ENCODE measurements at regions not wholly inside any gene's neighbourhood (a gene's known extent, or its start where the extent isn't known, plus 50 kb on each side); places are given as distances from the start of the nearest gene placed in this dataset.

DNA sequence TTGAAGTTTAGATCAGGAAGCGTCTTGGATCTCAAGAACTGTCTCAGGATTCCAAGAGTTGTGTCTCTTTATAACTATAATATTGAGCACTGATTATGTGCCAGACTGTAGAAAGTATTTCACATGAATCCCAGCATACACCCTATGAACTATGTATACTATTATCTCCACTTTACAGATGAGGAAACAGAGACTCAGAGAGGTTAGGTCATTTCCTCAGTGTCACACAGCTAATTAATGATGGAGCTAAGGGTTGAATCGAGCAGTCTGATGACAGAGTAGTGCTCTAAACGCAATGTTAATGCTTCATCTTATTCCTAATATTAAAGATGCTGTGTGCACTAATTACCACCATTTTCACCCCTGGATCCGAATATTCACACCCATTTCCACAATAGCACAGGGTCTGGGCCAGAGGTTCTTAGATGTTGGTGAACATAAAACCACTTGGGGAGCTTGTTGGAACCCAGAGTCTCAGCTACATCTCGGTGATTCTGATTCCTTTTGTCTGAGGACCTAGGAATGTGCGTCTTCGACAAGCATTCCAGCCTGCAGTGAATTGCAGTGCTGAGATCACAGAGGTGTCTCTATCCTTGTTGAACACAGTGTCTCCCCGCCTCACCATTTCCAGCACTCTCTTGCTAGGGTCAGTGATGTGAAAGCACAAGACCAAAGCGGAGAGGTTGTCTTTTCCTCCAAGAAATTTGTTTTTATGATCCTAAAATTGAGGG is 213.8 kb downstream of the SP3 start:
- no peaks in the 10 kb centered on the region for H3K79me1 ChIP-seq (ENCODE audit: low read depth, low read length)
- no peak overlapping the region for H2BK12ac ChIP-seq (ENCODE audit: low read depth, low read length)
- H3K36me3 ChIP-seq (ENCODE audit: control insufficient read depth in 2 of 4, insufficient read depth in 4 of 4, low read length in 3 of 4), result no peaks in the 10 kb centered on the region
- POLR2A ChIA-PET (ENCODE audit: partially characterized antibody), result interaction anchor here (0.6 kb wide), 1 partner anchor 183 kb away, joined by 4 read pairs; no protein-coding TSS in a partner anchor
- peak overlapping the region; percentile 60 for H2BK120ac ChIP-seq (replicated peaks; ENCODE audit: low read depth, low read length)
- no peaks in the 10 kb centered on the region for H3K9me3 ChIP-seq (ENCODE audit: insufficient read depth in 2 of 2, low read depth in 1 of 2, low read length in 1 of 2)
- CTCF ChIA-PET (ENCODE audit: partially characterized antibody), result interaction anchor here (0.6 to 1.2 kb wide), 5 partner anchors 13 to 298 kb away, joined by 3 to 5 read pairs (median 3); no protein-coding TSS in a partner anchor
- H3K27me3 ChIP-seq (replicated peaks in 1 of 4; ENCODE audit: control insufficient read depth in 3 of 4, extremely low read depth in 1 of 4, insufficient read depth in 3 of 4, low read length in 3 of 4), result no peaks in the 10 kb centered on the region
- H3K4me2 ChIP-seq (ENCODE audit: insufficient read depth in 1 of 2, low read depth in 2 of 2, low read length in 2 of 2), result no peak overlapping the region; a peak in 1 of 4 replicates
- H3K23me2 ChIP-seq (ENCODE audit: low read depth, low read length), result no peaks in the 10 kb centered on the region
- H3K27ac ChIP-seq (ENCODE audit: low read depth, low read length), result no peak overlapping the region
- no peak overlapping the region for H4K8ac ChIP-seq (ENCODE audit: extremely low read depth, insufficient read depth, low read length)
- no peak overlapping the region for H2BK20ac ChIP-seq (ENCODE audit: low read length)
- H2BK15ac ChIP-seq (ENCODE audit: low read length), result no peak overlapping the region
- H4K91ac ChIP-seq (replicated peaks; ENCODE audit: insufficient read length, low read length), result no peak overlapping the region
- H3K79me2 ChIP-seq (ENCODE audit: control insufficient read depth in 1 of 2, insufficient read depth in 2 of 2, low read length in 2 of 2), result no peaks in the 10 kb centered on the region
- H3K9ac ChIP-seq (replicated peaks in 1 of 4; ENCODE audit: extremely low read depth in 1 of 4, low read depth in 3 of 4, low read length in 3 of 4), result no peak overlapping the region
- H2AK5ac ChIP-seq (ENCODE audit: low read depth, low read length), result peak overlapping the region; percentile 76; the same call in 1 of the 2 replicates
- FAIRE-seq (peak; percentile 77), DNase-seq (ENCODE audit: low read depth in 1 of 2, low spot score in 2 of 2) (no peak)
- no peak overlapping the region for H3K14ac ChIP-seq (ENCODE audit: insufficient read length)
- H3K56ac ChIP-seq (replicated peaks; ENCODE audit: insufficient read length, low read depth, low read length), result no peak overlapping the region
- no peak overlapping the region for H3K23ac ChIP-seq (ENCODE audit: insufficient read length)
- H3K4me3 ChIP-seq (ENCODE audit: extremely low read depth in 1 of 4, insufficient read depth in 2 of 4, low read depth in 3 of 4, low read length in 4 of 4), result no peak overlapping the region
- H4K20me1 ChIP-seq (replicated peaks in 1 of 2; ENCODE audit: control insufficient read depth in 1 of 2, insufficient read depth in 2 of 2, low read length in 2 of 2), result no peaks in the 10 kb centered on the region
- H4K5ac ChIP-seq (ENCODE audit: insufficient read length, low read depth, low read length), result no peak overlapping the region
- H2BK5ac ChIP-seq (ENCODE audit: low read depth, low read length), result no peak overlapping the region
- H2AFZ ChIP-seq (ENCODE audit: low read length), result no peak overlapping the region
- H3K4me1 ChIP-seq (replicated peaks in 1 of 4; ENCODE audit: control insufficient read depth in 3 of 4, insufficient read depth in 4 of 4, low read length in 3 of 4), result peaks cover 7 to 29% (median 16%) of the 10 kb centered on the region in 4 experiments
- no peak overlapping the region for H3K18ac ChIP-seq (ENCODE audit: extremely low read depth, low read length)
- H3K4ac ChIP-seq (replicated peaks; ENCODE audit: insufficient read length, low read depth, low read length), result no peak overlapping the region
- WGBS, 2 experiments (ENCODE audit: extremely low coverage in 1 of 2, insufficient coverage in 1 of 2, insufficient read length in 1 of 2, insufficient replicate concordance in 2 of 2, low coverage in 1 of 2, low lambda C conversion rate in 2 of 2, missing lambda C conversion rate in 1 of 2), result 75% methylated on average over 9 of the region's 9 CpGs; no CpG with 5 or more reads in 1 of the 2 experiments
- TF ChIP-seq BACH1 (IDR thresholded peaks at IDR 0.05; ENCODE audit: low read length) (no peak), TCF12 (IDR thresholded peaks at IDR 0.05; ENCODE audit: low read depth, low read length) (no peak), TBP (IDR thresholded peaks at IDR 0.05; ENCODE audit: low read depth, low read length) (no peak)
